Activated T-helper 1 cell treated with anti-CD3 and anti-CD28 coated beads, Interleukin-12 subunit alpha, Interleukin-12 subunit beta, Interleukin-2, Interleukin-4 antibody, amounts not matched to agents 30 ng/mL and 10 ng/mL and 1 ng/mL, durations not matched to agents 14 hours and 24 hours and 36 hours (primary cell): ENCODE measurements at regions not wholly inside any gene's neighbourhood (a gene's known extent, or its start where the extent isn't known, plus 50 kb on each side); places are given as distances from the start of the nearest gene placed in this dataset.

Source experiments
- DNase-seq: peaks from one replicate; pipeline ENCODE4 v3.0.0; 2021; ENCODE audit warnings: low spot score
- H3K27ac Mint-ChIP-seq: one replicate; pipeline ENCODE4 v1.8.0; 2021; ENCODE audit warnings: mild to moderate bottlenecking, mixed read lengths
- H3K27me3 Mint-ChIP-seq: one replicate; pipeline ENCODE4 v1.8.0; 2022; ENCODE audit warnings: mild to moderate bottlenecking, moderate library complexity, mixed read lengths; ENCODE audit not compliant: insufficient read depth
- H3K36me3 Mint-ChIP-seq: one replicate; pipeline ENCODE4 v1.8.0; 2021; ENCODE audit warnings: low read depth, mixed read lengths
- H3K4me1 Mint-ChIP-seq: one replicate; pipeline ENCODE4 v1.8.0; 2021; ENCODE audit warnings: low read depth, mixed read lengths
- H3K4me3 Mint-ChIP-seq: one replicate; pipeline ENCODE4 v1.8.0; 2021; ENCODE audit warnings: mild to moderate bottlenecking, moderate library complexity, mixed read lengths
- H3K9me3 Mint-ChIP-seq: one replicate; pipeline ENCODE4 v1.8.0; 2021; ENCODE audit warnings: mixed read lengths
- intact Hi-C: fragments of 100-400 bp; cut with micrococcal nuclease; formaldehyde crosslinking; loops from one replicate; pipeline ENCODE4 v1.15.1; 2024

GRCh38 chr3:76776927-76777326 is 263.0 kb upstream of the ROBO2 start:
- Mint-ChIP-seq H3K27me3 (no peaks in the 10 kb centered on the region), H3K4me3 (no peak overlapping the region), H3K9me3 (peaks cover 24% of the 10 kb centered on the region), H3K36me3 (no peaks in the 10 kb centered on the region), H3K4me1 (no peaks in the 10 kb centered on the region), H3K27ac (no peak overlapping the region)
- intact Hi-C loops: no loop called here
- DNase-seq: no peak

DNA sequence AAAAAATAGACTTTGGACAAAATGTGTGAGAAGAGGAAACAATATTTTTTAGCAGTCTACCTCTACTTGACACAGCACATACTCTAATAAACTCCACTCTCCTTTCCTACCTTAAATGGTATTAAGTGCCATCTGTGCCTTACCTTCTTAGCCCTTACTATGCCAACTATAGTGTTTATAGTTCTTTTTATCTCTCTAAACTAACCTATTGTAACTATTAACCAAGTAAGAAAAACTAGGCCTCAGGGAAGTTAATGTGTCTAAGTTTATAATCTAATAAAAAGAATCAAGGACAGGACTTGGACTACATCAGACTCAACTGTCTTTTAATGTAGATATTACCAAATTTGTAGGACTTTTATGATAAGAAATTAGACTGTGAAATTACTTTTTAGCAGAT is 251.7 kb upstream of the ROBO2 start:
- DNase-seq: no peak
- no peaks in the 10 kb centered on the region for H3K4me1 Mint-ChIP-seq
- H3K9me3 Mint-ChIP-seq: peaks cover 9% of the 10 kb centered on the region
- no peak overlapping the region for H3K4me3 Mint-ChIP-seq
- no peaks in the 10 kb centered on the region for H3K27me3 Mint-ChIP-seq
- intact Hi-C loops: no loop called here
- H3K27ac Mint-ChIP-seq: no peak overlapping the region
- no peaks in the 10 kb centered on the region for H3K36me3 Mint-ChIP-seq

DNA sequence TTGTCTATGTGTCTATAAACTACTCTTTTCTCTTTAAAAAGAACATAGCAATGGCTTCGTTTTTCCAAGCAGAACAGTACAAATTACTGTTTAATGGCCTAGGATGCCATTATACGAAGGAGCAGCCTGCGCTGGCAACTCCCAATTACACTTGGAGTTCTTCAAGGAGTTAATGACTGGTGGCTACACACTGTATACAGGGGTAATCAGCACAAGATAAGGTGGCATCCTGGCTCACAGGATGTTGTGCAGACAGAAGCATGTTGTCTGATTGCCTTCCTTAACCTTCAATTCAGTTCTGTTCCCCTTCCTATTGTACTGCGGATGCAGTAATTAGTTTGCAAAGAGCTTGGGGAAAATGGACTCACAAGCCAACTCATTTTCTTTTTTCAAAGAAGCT is 250.7 kb upstream of the ROBO2 start:
- Mint-ChIP-seq H3K27ac (no peak overlapping the region), H3K9me3 (peaks cover 7% of the 10 kb centered on the region), H3K4me1 (no peaks in the 10 kb centered on the region), H3K4me3 (no peak overlapping the region), H3K27me3 (no peaks in the 10 kb centered on the region), H3K36me3 (no peaks in the 10 kb centered on the region)
- no peak for DNase-seq
- intact Hi-C loops: no loop called here

DNA sequence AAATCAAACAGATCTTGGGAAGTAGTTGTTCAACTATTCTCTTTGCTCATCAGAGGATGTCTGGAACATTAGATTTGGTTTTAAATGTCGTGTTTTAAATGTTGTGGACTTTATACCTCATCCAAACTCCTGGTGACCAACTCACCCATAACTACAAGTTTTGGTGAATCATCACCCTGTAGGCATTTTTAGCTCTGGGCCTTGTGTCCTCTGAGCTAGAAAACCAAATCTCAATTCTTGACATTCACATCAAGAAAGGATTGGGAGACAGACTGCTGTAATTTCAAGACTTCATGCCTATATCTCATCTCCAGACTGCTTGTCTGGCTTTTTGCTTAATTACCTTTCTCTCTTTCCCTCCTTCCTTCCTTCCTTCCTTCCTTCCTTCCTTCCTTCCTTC is 228.5 kb upstream of the ROBO2 start:
- H3K9me3 Mint-ChIP-seq: peaks cover 20% of the 10 kb centered on the region
- H3K27ac Mint-ChIP-seq: no peak overlapping the region
- no peaks in the 10 kb centered on the region for H3K4me1 Mint-ChIP-seq
- no peaks in the 10 kb centered on the region for H3K36me3 Mint-ChIP-seq
- intact Hi-C loops: no loop called here
- H3K4me3 Mint-ChIP-seq: no peak overlapping the region
- no peaks in the 10 kb centered on the region for H3K27me3 Mint-ChIP-seq
- DNase-seq: no peak

DNA sequence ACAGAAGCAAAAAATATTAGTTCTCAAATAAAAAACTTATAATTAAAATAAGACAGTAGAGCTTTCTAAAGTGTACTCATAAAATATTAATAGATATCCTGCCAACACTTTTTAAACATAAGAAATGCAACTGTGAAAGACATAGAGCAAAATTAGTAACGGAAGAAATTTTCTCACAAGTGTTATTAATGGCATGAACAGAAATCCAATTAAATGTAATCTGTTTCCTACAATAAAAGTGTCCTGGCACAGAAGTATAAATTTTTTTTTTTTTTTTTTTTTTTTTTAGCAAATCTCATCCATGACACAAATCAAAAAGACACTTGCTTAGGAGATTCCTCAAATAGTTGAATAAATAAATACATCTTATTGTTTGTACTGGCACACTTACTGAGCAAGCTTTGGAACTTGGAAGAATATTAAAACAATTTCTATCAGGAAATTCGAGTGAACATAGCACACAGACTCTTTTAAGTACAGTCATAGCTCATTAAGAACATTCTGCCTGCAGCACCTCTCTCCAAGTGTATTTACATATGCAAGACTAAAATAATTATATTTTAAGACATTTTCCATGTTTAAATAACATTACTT is 227.2 kb upstream of the ROBO2 start:
- H3K27me3 Mint-ChIP-seq: no peaks in the 10 kb centered on the region
- intact Hi-C loops: no loop called here

GRCh38 chr3:76815561-76815960 is 224.3 kb upstream of the ROBO2 start:
- Mint-ChIP-seq H3K9me3 (peaks cover 11% of the 10 kb centered on the region), H3K27me3 (no peaks in the 10 kb centered on the region), H3K36me3 (no peaks in the 10 kb centered on the region), H3K4me1 (no peaks in the 10 kb centered on the region), H3K4me3 (no peak overlapping the region), H3K27ac (no peak overlapping the region)
- intact Hi-C loops: no loop called here
- no peak for DNase-seq

More for the DNA sequence above, 227.2 kb upstream of the ROBO2 start:
- Mint-ChIP-seq H3K4me1 (no peaks in the 10 kb centered on the region), H3K4me3 (no peak overlapping the region), H3K36me3 (no peaks in the 10 kb centered on the region), H3K9me3 (peaks cover 17% of the 10 kb centered on the region), H3K27ac (no peak overlapping the region)
- no peak for DNase-seq

DNA sequence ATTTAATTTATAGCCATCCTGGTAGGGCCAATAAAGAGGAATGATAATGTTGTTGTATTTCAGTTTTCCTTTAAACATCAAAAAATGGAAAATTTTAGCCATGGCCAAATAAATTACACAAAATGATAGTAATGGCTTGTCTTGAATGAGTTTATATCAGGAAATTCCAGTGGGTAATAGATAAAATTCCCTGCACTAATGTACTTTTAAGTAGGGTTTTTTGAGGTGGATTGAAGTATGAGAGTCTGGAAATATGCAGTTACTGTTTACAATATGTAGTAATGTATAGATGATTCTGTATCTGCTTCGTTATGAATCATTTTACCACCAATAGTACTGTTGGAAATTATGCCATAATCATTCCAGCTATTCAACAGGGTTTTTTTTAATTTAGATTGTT is 219.4 kb upstream of the ROBO2 start:
- Mint-ChIP-seq H3K4me1 (no peaks in the 10 kb centered on the region), H3K9me3 (peaks cover 5% of the 10 kb centered on the region), H3K27ac (no peak overlapping the region), H3K27me3 (no peaks in the 10 kb centered on the region), H3K36me3 (no peaks in the 10 kb centered on the region), H3K4me3 (no peak overlapping the region)
- no peak for DNase-seq
- intact Hi-C loops: no loop called here

DNA sequence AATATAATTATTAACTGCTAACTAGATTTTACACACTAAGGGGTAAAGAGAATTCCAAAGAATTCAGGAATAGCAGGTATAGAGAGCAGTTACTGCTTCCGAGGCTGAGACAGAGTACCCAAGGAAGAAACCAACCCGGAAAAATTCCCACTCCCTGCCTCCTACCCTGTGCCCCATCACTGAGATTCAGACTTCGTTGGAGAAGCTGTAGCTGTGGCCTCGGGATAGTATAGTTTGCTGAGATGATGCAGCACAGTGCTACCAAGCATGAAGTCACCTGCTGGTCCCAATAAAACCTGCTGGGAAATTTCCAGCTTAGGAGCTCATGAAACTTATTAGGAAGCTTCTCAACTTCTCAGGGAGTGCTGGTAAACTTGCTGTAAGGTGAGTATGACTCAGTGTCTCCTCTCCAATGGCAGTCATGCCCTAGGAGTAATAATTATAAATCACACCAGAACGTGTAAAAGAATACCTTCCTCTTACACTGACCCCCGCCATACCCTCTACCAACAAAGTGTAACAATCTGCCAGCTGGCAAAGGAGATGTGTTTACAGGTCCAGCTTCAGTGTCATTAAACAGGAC is 215.2 kb upstream of the ROBO2 start:
- Mint-ChIP-seq H3K27me3 (no peaks in the 10 kb centered on the region), H3K4me3 (no peak overlapping the region), H3K27ac (no peak overlapping the region), H3K36me3 (no peaks in the 10 kb centered on the region), H3K4me1 (no peaks in the 10 kb centered on the region), H3K9me3 (peaks cover 10% of the 10 kb centered on the region)
- intact Hi-C loops: no loop called here
- no peak for DNase-seq

DNA sequence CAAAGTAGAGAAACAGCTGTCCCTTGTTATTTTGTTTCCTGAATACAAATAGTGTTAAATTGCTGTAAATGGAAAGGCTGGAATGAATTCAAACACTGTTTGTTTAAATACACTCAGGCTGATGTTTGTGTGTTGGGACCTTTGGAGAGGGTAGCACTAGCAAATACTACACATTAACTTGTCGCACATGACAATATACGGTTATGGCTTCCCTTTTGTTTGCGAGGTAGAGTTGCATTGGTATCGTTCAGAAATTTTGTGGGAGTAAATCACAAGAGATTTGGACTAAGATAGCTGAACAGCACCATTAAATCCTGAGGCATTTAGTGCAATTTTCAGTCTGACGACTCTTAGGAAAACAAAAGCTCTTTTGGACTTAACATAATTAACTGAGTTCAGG is 213.0 kb upstream of the ROBO2 start:
- H3K27ac Mint-ChIP-seq: no peak overlapping the region
- no peaks in the 10 kb centered on the region for H3K27me3 Mint-ChIP-seq
- H3K4me3 Mint-ChIP-seq: no peak overlapping the region
- H3K36me3 Mint-ChIP-seq: no peaks in the 10 kb centered on the region
- H3K4me1 Mint-ChIP-seq: no peaks in the 10 kb centered on the region
- DNase-seq: no peak
- intact Hi-C loops: no loop called here
- peaks cover 18% of the 10 kb centered on the region for H3K9me3 Mint-ChIP-seq

GRCh38 chr3:76827701-76828226 is 212.1 kb upstream of the ROBO2 start:
- Mint-ChIP-seq H3K27ac (no peak overlapping the region), H3K9me3 (peaks cover 24% of the 10 kb centered on the region), H3K4me1 (no peaks in the 10 kb centered on the region), H3K4me3 (no peak overlapping the region), H3K27me3 (no peaks in the 10 kb centered on the region), H3K36me3 (no peaks in the 10 kb centered on the region)
- DNase-seq: no peak
- intact Hi-C loops: no loop called here

GRCh38 chr3:76834657-76835056 is 205.2 kb upstream of the ROBO2 start:
- Mint-ChIP-seq H3K27me3 (no peaks in the 10 kb centered on the region), H3K9me3 (peaks cover 26% of the 10 kb centered on the region), H3K4me1 (no peaks in the 10 kb centered on the region), H3K4me3 (no peak overlapping the region), H3K36me3 (no peaks in the 10 kb centered on the region), H3K27ac (no peak overlapping the region)
- no peak for DNase-seq
- intact Hi-C loops: no loop called here

DNA sequence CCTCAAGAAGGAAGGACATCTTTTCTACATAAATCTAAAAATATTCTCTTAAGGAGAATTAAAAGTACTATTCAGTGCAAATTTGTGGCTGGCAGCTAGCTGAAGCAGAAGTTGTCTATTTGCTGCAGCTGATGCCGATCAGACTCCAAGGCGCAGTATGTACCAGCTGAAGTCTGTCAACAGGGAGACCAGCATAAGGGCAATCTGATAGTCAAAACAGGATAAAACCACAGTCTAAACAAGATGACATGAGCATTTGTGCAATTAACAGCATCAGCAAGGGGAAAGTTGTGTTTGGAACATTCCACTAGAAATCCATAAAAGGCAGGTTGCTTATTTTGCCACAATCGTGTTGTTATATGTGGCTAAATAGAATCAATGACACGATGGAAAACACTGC is 198.2 kb upstream of the ROBO2 start:
- Mint-ChIP-seq H3K27ac (no peak overlapping the region), H3K9me3 (peaks cover 9% of the 10 kb centered on the region), H3K4me3 (no peak overlapping the region), H3K36me3 (no peaks in the 10 kb centered on the region), H3K4me1 (no peaks in the 10 kb centered on the region), H3K27me3 (no peaks in the 10 kb centered on the region)
- intact Hi-C loops: no loop called here
- no peak for DNase-seq

DNA sequence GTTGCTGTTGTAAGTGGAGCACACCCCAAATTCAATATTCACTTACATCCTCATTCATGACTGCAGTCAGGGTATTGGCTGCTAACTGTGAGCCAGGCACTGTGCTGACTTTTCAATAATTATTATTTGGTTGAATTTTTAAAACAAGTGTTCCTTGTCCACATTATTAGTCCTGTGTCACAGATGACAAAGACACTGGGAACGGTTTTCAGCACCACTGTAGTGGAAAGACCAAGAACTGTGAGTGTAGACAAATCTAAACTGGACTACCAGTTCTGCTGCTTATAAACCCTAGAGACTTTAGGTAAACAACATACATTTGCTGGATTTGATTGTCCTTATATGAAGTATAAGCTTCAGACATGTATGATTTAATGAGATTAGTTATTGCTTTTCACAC is 197.7 kb upstream of the ROBO2 start:
- Mint-ChIP-seq H3K4me3 (no peak overlapping the region), H3K36me3 (no peaks in the 10 kb centered on the region), H3K4me1 (no peaks in the 10 kb centered on the region), H3K9me3 (peaks cover 9% of the 10 kb centered on the region), H3K27me3 (no peaks in the 10 kb centered on the region), H3K27ac (no peak overlapping the region)
- DNase-seq: no peak
- intact Hi-C loops: no loop called here

DNA sequence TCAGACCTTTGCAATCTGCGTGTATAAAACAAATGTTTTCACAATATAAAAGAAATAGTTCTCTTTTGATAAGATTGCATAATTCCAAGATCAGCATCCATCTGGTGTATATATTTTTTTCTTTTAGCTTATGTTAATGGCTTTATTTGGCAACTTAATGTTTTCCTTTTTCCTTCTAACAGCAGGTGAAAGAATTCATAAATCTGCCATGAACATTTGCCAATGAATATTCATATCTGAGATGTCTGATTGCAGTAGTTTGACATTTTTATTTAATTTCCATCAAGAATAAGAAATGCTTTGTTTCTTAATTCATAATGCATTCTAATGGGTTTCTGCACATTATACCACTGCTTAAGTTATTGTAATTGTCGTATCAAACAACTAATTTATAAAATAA is 184.4 kb upstream of the ROBO2 start:
- H3K4me3 Mint-ChIP-seq: no peak overlapping the region

More for the DNA sequence above, 184.4 kb upstream of the ROBO2 start:
- H3K27ac Mint-ChIP-seq: no peak overlapping the region
- no peaks in the 10 kb centered on the region for H3K27me3 Mint-ChIP-seq
- DNase-seq: no peak
- no peaks in the 10 kb centered on the region for H3K4me1 Mint-ChIP-seq
- intact Hi-C loops: no loop called here
- H3K36me3 Mint-ChIP-seq: no peaks in the 10 kb centered on the region
- H3K9me3 Mint-ChIP-seq: peaks cover 18% of the 10 kb centered on the region
